Activated CD4-positive, alpha-beta T cell treated with anti-CD3 and anti-CD28 coated beads for 36 hours (primary cell): ENCODE measurements at regions not wholly inside any gene's neighbourhood (a gene's known extent, or its start where the extent isn't known, plus 50 kb on each side); places are given as distances from the start of the nearest gene placed in this dataset.

ENCODE experiments used
- ATAC-seq: fragments of 200-7000 bp; cut with Tn5 transposase; one replicate; pipeline ENCODE4 v1.10.0; 2021; ENCODE audit warnings: mild to moderate bottlenecking, moderate library complexity
- CTCF ChIA-PET: fragments of 350-600 bp; sonication (Branson Sonifier 250); formaldehyde crosslinking; loops from one replicate; lab custom pipeline; 2021; ENCODE audit warnings: antibody characterized with exemption; lab: Charles Lee
- POLR2A ChIA-PET: fragments of 350-600 bp; sonication (Branson Sonifier 250); formaldehyde crosslinking; loops from one replicate; lab custom pipeline; 2021; ENCODE audit warnings: antibody characterized with exemption, inconsistent platforms; lab: Charles Lee
- DNase-seq: peaks from one replicate; pipeline ENCODE4 v3.0.0-alpha.2; 2020
- H3K27ac Mint-ChIP-seq: one replicate; pipeline ENCODE4 v1.8.0; 2021; ENCODE audit warnings: mixed read lengths
- H3K27me3 Mint-ChIP-seq: one replicate; pipeline ENCODE4 v1.8.0; 2021; ENCODE audit warnings: mixed read lengths
- H3K36me3 Mint-ChIP-seq: one replicate; pipeline ENCODE4 v1.8.0; 2021; ENCODE audit warnings: low read depth, mixed read lengths
- H3K4me1 Mint-ChIP-seq: one replicate; pipeline ENCODE4 v1.8.0; 2021; ENCODE audit warnings: mixed read lengths
- H3K4me3 Mint-ChIP-seq: one replicate; pipeline ENCODE4 v1.8.0; 2021; ENCODE audit warnings: mild to moderate bottlenecking, moderate library complexity, mixed read lengths
- H3K9me3 Mint-ChIP-seq: one replicate; pipeline ENCODE4 v1.8.0; 2021; ENCODE audit warnings: low read depth, mixed read lengths
- intact Hi-C, 2 experiments: fragments of 100-400 bp; cut with DNase I in 1 of 2; cut with micrococcal nuclease in 1 of 2; formaldehyde crosslinking; loops; one replicate each; pipeline versions ENCODE4 v1.14.2 to v1.15.1; 2022 to 2024; cut with DNase I, micrococcal nuclease

- Mint-ChIP-seq H3K9me3 (peaks cover 4% of the 10 kb centered on the region), H3K4me1 (no peaks in the 10 kb centered on the region), H3K27me3 (peaks cover 5% of the 10 kb centered on the region), H3K36me3 (no peaks in the 10 kb centered on the region), H3K27ac (no peak overlapping the region), H3K4me3 (no peak overlapping the region)
- ATAC-seq (no peak), DNase-seq (no peak)
- ChIA-PET POLR2A (no interaction called here), CTCF (no interaction called here)
- intact Hi-C loops = no loop called here
Observed at GRCh38 chr16:73368715-73369114, 320.8 kb upstream of the ZFHX3 start.

- Mint-ChIP-seq H3K4me3 (no peak overlapping the region), H3K27ac (no peak overlapping the region), H3K36me3 (no peaks in the 10 kb centered on the region), H3K4me1 (no peaks in the 10 kb centered on the region), H3K9me3 (no peaks in the 10 kb centered on the region), H3K27me3 (no peaks in the 10 kb centered on the region)
- no peak for ATAC-seq
- ChIA-PET POLR2A (no interaction called here), CTCF (no interaction called here)
- no peak for DNase-seq
- intact Hi-C loops = no loop called here
Observed at GRCh38 chr16:73365016-73365551, 317.2 kb upstream of the ZFHX3 start.

- H3K9me3 Mint-ChIP-seq = no peaks in the 10 kb centered on the region
- POLR2A ChIA-PET = no interaction called here
- H3K27me3 Mint-ChIP-seq = no peaks in the 10 kb centered on the region
- CTCF ChIA-PET = no interaction called here
- H3K36me3 Mint-ChIP-seq = no peaks in the 10 kb centered on the region
- no peak for ATAC-seq
- no peaks in the 10 kb centered on the region for H3K4me1 Mint-ChIP-seq
- no peak for DNase-seq
- intact Hi-C loops = no loop called here
- no peak overlapping the region for H3K27ac Mint-ChIP-seq
- no peak overlapping the region for H3K4me3 Mint-ChIP-seq
Observed at GRCh38 chr16:73364413-73364812, 316.5 kb upstream of the ZFHX3 start.

- DNase-seq = no peak
- Mint-ChIP-seq H3K9me3 (no peaks in the 10 kb centered on the region), H3K36me3 (no peaks in the 10 kb centered on the region), H3K4me3 (no peak overlapping the region), H3K4me1 (no peaks in the 10 kb centered on the region), H3K27ac (no peak overlapping the region), H3K27me3 (no peaks in the 10 kb centered on the region)
- CTCF ChIA-PET = no interaction called here
- ATAC-seq = no peak
- POLR2A ChIA-PET = no interaction called here
- intact Hi-C loops = no loop called here
Observed at GRCh38 chr16:73361061-73361460, 313.1 kb upstream of the ZFHX3 start.

- no peak overlapping the region for H3K4me3 Mint-ChIP-seq
- H3K4me1 Mint-ChIP-seq = no peaks in the 10 kb centered on the region
- ATAC-seq = no peak
- intact Hi-C loops = no loop called here
- no peak for DNase-seq
- H3K27me3 Mint-ChIP-seq = peaks cover 1% of the 10 kb centered on the region
- ChIA-PET CTCF (no interaction called here), POLR2A (no interaction called here)
- H3K9me3 Mint-ChIP-seq = no peaks in the 10 kb centered on the region
- no peaks in the 10 kb centered on the region for H3K36me3 Mint-ChIP-seq
- H3K27ac Mint-ChIP-seq = no peak overlapping the region
Observed at GRCh38 chr16:73356401-73357079, 308.6 kb upstream of the ZFHX3 start.

GRCh38 chr16:73355981-73356380 lies 308.1 kb upstream of the ZFHX3 start:
- DNase-seq = no peak
- no peak for ATAC-seq
- Mint-ChIP-seq H3K9me3 (no peaks in the 10 kb centered on the region), H3K27me3 (peaks cover 1% of the 10 kb centered on the region), H3K36me3 (no peaks in the 10 kb centered on the region), H3K4me3 (no peak overlapping the region), H3K27ac (no peak overlapping the region), H3K4me1 (no peaks in the 10 kb centered on the region)
- intact Hi-C loops = no loop called here
- CTCF ChIA-PET = no interaction called here
- POLR2A ChIA-PET = no interaction called here

GRCh38 chr16:73354434-73354833 lies 306.5 kb upstream of the ZFHX3 start:
- H3K27ac Mint-ChIP-seq = no peak overlapping the region
- DNase-seq (no peak), ATAC-seq (no peak)
- POLR2A ChIA-PET = no interaction called here
- H3K4me3 Mint-ChIP-seq = no peak overlapping the region
- no peaks in the 10 kb centered on the region for H3K36me3 Mint-ChIP-seq
- H3K27me3 Mint-ChIP-seq = peaks cover 1% of the 10 kb centered on the region
- intact Hi-C loops = no loop called here
- CTCF ChIA-PET = no interaction called here
- no peaks in the 10 kb centered on the region for H3K9me3 Mint-ChIP-seq
- H3K4me1 Mint-ChIP-seq = no peaks in the 10 kb centered on the region

GRCh38 chr16:73350707-73351452 lies 303.0 kb upstream of the ZFHX3 start:
- POLR2A ChIA-PET = no interaction called here

GRCh38 chr16:73347500-73348375 lies 299.8 kb upstream of the ZFHX3 start:
- H3K4me3 Mint-ChIP-seq = no peak overlapping the region
- no peaks in the 10 kb centered on the region for H3K4me1 Mint-ChIP-seq
- ChIA-PET CTCF (no interaction called here), POLR2A (no interaction called here)
- intact Hi-C loops = no loop called here
- no peak for ATAC-seq
- H3K9me3 Mint-ChIP-seq = no peaks in the 10 kb centered on the region
- H3K36me3 Mint-ChIP-seq = no peaks in the 10 kb centered on the region
- H3K27ac Mint-ChIP-seq = no peak overlapping the region
- DNase-seq = no peak
- no peaks in the 10 kb centered on the region for H3K27me3 Mint-ChIP-seq

More at GRCh38 chr16:73350707-73351452, 303.0 kb upstream of the ZFHX3 start:
- H3K36me3 Mint-ChIP-seq = no peaks in the 10 kb centered on the region
- H3K4me3 Mint-ChIP-seq = no peak overlapping the region
- ATAC-seq (no peak), DNase-seq (no peak)
- H3K9me3 Mint-ChIP-seq = no peaks in the 10 kb centered on the region
- intact Hi-C loops = no loop called here
- CTCF ChIA-PET = interaction anchor here (0.6 kb wide), 1 partner anchor 16 kb away, joined by 3 read pairs; no protein-coding TSS in a partner anchor
- H3K4me1 Mint-ChIP-seq = no peaks in the 10 kb centered on the region
- H3K27ac Mint-ChIP-seq = no peak overlapping the region
- H3K27me3 Mint-ChIP-seq = peaks cover 1% of the 10 kb centered on the region

- CTCF ChIA-PET = no interaction called here
- DNase-seq (no peak), ATAC-seq (no peak)
- H3K36me3 Mint-ChIP-seq = no peaks in the 10 kb centered on the region
- H3K27ac Mint-ChIP-seq = no peak overlapping the region
- H3K9me3 Mint-ChIP-seq = no peaks in the 10 kb centered on the region
- intact Hi-C loops = no loop called here
- H3K4me1 Mint-ChIP-seq = no peaks in the 10 kb centered on the region
- H3K27me3 Mint-ChIP-seq = no peaks in the 10 kb centered on the region
- POLR2A ChIA-PET = no interaction called here
- no peak overlapping the region for H3K4me3 Mint-ChIP-seq
Observed at GRCh38 chr16:73339821-73340220, 291.9 kb upstream of the ZFHX3 start.

- DNase-seq (no peak), ATAC-seq (no peak)
- H3K9me3 Mint-ChIP-seq = no peaks in the 10 kb centered on the region
- ChIA-PET CTCF (no interaction called here), POLR2A (no interaction called here)
- no peaks in the 10 kb centered on the region for H3K4me1 Mint-ChIP-seq
- intact Hi-C loops = no loop called here
- H3K36me3 Mint-ChIP-seq = no peaks in the 10 kb centered on the region
- H3K27me3 Mint-ChIP-seq = no peaks in the 10 kb centered on the region
- H3K4me3 Mint-ChIP-seq = no peak overlapping the region
- no peak overlapping the region for H3K27ac Mint-ChIP-seq
Observed at GRCh38 chr16:73337373-73338296, 289.7 kb upstream of the ZFHX3 start.
